Heart right ventricle (tissue), 16 donors: ENCODE measurements at regions not wholly inside any gene's neighbourhood (a gene's known extent, or its start where the extent isn't known, plus 50 kb on each side); places are given as distances from the start of the nearest gene placed in this dataset.

Experiments
- ATAC-seq, 8 donors: fragments of 200-7000 bp; cut with Tn5 transposase; one replicate each; pipeline ENCODE4 v1.9.1; 2020; ENCODE audit warnings: mild to moderate bottlenecking in 8 of 8, moderate library complexity in 8 of 8, moderate number of reproducible peaks in 1 of 8
- DNase-seq, 2 donors: peaks; one replicate each; pipeline ENCODE4 v3.0.0-alpha.2; 2020
- H3K27ac ChIP-seq, 10 donors: fragments of 200-600 bp; sonication (generic) in 2 of 10; one replicate each; pipeline versions ENCODE4 v1.5.0 to v1.8.0; 2020 to 2022; ENCODE audit warnings: mild to moderate bottlenecking in 3 of 10
- H3K27me3 ChIP-seq, 7 donors: fragments of 200-600 bp; one replicate each; pipeline ENCODE4 v1.8.0; 2021 to 2022; ENCODE audit warnings: mild to moderate bottlenecking in 2 of 7
- H3K36me3 ChIP-seq, 9 donors: fragments of 200-600 bp; sonication (generic) in 1 of 9; one replicate each; pipeline versions ENCODE4 v1.5.0 to v1.8.0; 2020 to 2022; ENCODE audit warnings: mild to moderate bottlenecking in 2 of 9
- H3K4me1 ChIP-seq, 9 donors: fragments of 200-600 bp; sonication (generic) in 1 of 9; one replicate each; pipeline versions ENCODE4 v1.5.0 to v1.8.0; 2020 to 2022; ENCODE audit warnings: mild to moderate bottlenecking in 4 of 9
- H3K4me3 ChIP-seq, 10 donors: fragments of 200-600 bp; sonication (generic) in 2 of 10; one replicate each; pipeline versions ENCODE4 v1.5.0 to v1.8.0; 2020 to 2022; ENCODE audit warnings: mild to moderate bottlenecking in 7 of 10, moderate library complexity in 2 of 10
- H3K9me3 ChIP-seq, 11 donors: fragments of 200-600 bp in 10 of 11; sonication (generic) in 2 of 11; one replicate each; pipeline versions ENCODE4 v1.5.0 to v1.8.0; 2013 to 2022; ENCODE audit warnings: mild to moderate bottlenecking in 2 of 11, control low read depth in 1 of 11, moderate library complexity in 1 of 11
- CTCF ChIP-seq, 9 donors: fragments of 200-600 bp; sonication (generic) in 2 of 9; IDR thresholded peaks; one replicate each; pipeline versions ENCODE4 v1.5.0 to v1.8.0; 2021 to 2022; ENCODE audit warnings: antibody characterized with exemption in 9 of 9, mild to moderate bottlenecking in 5 of 9, moderate library complexity in 1 of 9
- WGBS, 2 donors: extraction: QIAGEN DNeasy Blood & Tissue Kit; methylation state at CpG; one replicate each; pipeline ENCODE4 v1.1.7; 2013; ENCODE audit warnings: inconsistent platforms in 1 of 2; 5-methylcytosine and 5-hydroxymethylcytosine counted together
- intact Hi-C, 10 donors: fragments of 100-400 bp; cut with DNase I; formaldehyde crosslinking; loops; one replicate each; pipeline versions ENCODE4 v1.11.1 to v1.14.2; 2022
- donor health status: Arrhythmogenic right ventricular cardiomyopathy.
- donor health status: ischemic (EF 13 %, LVEDD 7.1; RV severe dilation, severe dysfunction).
- donor health status: healthy with polysubstance abuse.
- donor health status: DM: no; HTN: yes; CAD: no.
- donor health status: DM: no; HTN: no; CAD: no.
- donor health status: ischemic (EF 25% LVEDD 6.9; RV normal size, moderate dysfunction).
- donor health status: ischemic (EF 25% LVEDD 5.7; RV mildly dilated, moderate dysfunction).
- donor health status: healthy.
- donor health status: DM: yes; HTN: yes; CAD: no.
- donor health status: Ischemic cardiomyopathy.
- donor health status: ischemic (EF 35%, LVEDD 5.7; RV mildly dilated, moderate dysfunction).
- donor health status: nonischemic (EF 11% LVEDD 7.7; RV severe dilation, severe dysfunction).
- donor health status: DM: yes; HTN: yes; CAD: no.
- donor health status: PGD.
- donor health status: ischemic (EF 29% LVEDD 5.4; RV normal size, mild dysfunction).
- donor health status: nonischemic (EF 23%, LVEDD 6.1; RV moderate dilation, normal function).

GRCh38 chr16:25419681-25420080, 162.0 kb upstream of the ZKSCAN2 start:
- no peak overlapping the region for H3K4me3 ChIP-seq
- no peaks in the 10 kb centered on the region for H3K9me3 ChIP-seq
- ATAC-seq, result no peak
- WGBS, 2 donors, result 64 to 68% methylated on average over 3 of the region's 3 CpGs
- intact Hi-C loops, result no loop called here
- TF ChIP-seq CTCF (IDR thresholded peaks at IDR 0.05), result no peak
- peaks cover 0 to 4% (median 0%) of the 10 kb centered on the region in 7 donors for H3K27me3 ChIP-seq
- H3K36me3 ChIP-seq, result no peaks in the 10 kb centered on the region
- DNase-seq, result no peak
- H3K27ac ChIP-seq, result no peak overlapping the region
- no peaks in the 10 kb centered on the region for H3K4me1 ChIP-seq

- H3K9me3 ChIP-seq, result no peaks in the 10 kb centered on the region
These were observed 161.5 kb upstream of the ZKSCAN2 start for GRCh38 chr16:25419153-25419552.

DNA sequence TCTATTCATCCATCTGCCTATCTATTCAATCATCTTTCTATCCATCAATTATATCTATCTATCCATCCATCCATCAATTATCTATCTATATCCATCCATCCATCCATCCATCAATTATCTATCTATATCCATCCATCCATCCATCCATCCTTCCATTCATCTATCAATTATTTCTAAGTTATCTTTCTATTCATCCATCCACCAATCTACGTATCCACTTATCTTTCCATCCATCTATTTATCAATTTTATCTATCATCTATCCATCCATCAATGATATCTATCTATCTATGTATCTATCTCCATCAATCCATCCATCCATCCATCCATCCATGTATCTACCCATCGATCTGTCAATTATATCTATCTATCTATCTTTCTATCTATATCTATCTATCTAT, 158.4 kb upstream of the ZKSCAN2 start:
- Histone ChIP-seq H3K4me1 (no peaks in the 10 kb centered on the region), H3K36me3 (no peaks in the 10 kb centered on the region), H3K27me3 (no peaks in the 10 kb centered on the region), H3K27ac (no peak overlapping the region), H3K4me3 (no peak overlapping the region), H3K9me3 (no peaks in the 10 kb centered on the region)
- no peak for ATAC-seq
- 81 to 86% methylated on average over 2 of the region's 2 CpGs for WGBS, 2 donors
- no peak for DNase-seq
- intact Hi-C loops, result no loop called here
- TF ChIP-seq CTCF (IDR thresholded peaks at IDR 0.05), result no peak

More at GRCh38 chr16:25419153-25419552, 161.5 kb upstream of the ZKSCAN2 start:
- no peak for TF ChIP-seq CTCF (IDR thresholded peaks at IDR 0.05)
- DNase-seq, result no peak
- ATAC-seq, result no peak
- intact Hi-C loops, result no loop called here
- Histone ChIP-seq H3K36me3 (no peaks in the 10 kb centered on the region), H3K27ac (no peak overlapping the region), H3K4me3 (no peak overlapping the region), H3K27me3 (peaks cover 0 to 4% (median 0%) of the 10 kb centered on the region in 7 donors), H3K4me1 (no peaks in the 10 kb centered on the region)

DNA sequence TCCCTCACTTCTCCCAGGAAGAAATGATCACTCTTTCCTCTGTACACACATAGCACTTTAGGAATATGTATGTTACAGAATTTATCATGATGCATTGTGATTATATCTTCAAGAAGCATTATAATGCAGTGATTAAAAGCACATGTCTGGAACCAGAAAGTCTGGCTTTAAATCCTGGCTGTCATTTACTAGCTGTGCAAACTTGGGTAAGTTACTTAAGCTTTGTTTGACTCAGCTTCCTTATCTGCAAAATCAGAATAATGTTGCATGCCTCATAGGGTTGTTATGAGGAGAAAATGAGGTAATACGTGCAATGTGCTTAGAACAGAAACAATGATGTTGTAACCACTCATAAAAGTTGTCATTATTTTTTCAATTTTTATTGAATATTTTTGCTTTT, 156.3 kb upstream of the ZKSCAN2 start:
- Histone ChIP-seq H3K36me3 (no peaks in the 10 kb centered on the region), H3K27me3 (no peaks in the 10 kb centered on the region), H3K4me1 (no peaks in the 10 kb centered on the region), H3K4me3 (no peak overlapping the region), H3K27ac (no peak overlapping the region), H3K9me3 (no peaks in the 10 kb centered on the region)
- no peak for TF ChIP-seq CTCF (IDR thresholded peaks at IDR 0.05)
- intact Hi-C loops, result no loop called here
- WGBS, 2 donors, result 76 to 91% methylated on average over 1 of the region's 1 CpG
- ATAC-seq, result no peak
- no peak for DNase-seq

- Histone ChIP-seq H3K9me3 (no peaks in the 10 kb centered on the region), H3K4me3 (no peak overlapping the region), H3K4me1 (no peaks in the 10 kb centered on the region), H3K36me3 (no peaks in the 10 kb centered on the region), H3K27ac (no peak overlapping the region), H3K27me3 (no peaks in the 10 kb centered on the region)
- DNase-seq (no peak), ATAC-seq (no peak)
- TF ChIP-seq CTCF (IDR thresholded peaks at IDR 0.05), result no peak
- intact Hi-C loops, result no loop called here
These were observed 155.5 kb upstream of the ZKSCAN2 start for GRCh38 chr16:25413133-25413532.
